ENCODE measurements at regions not wholly inside any gene's neighbourhood (a gene's known extent, or its start where the extent isn't known, plus 50 kb on each side); places are given as distances from the start of the nearest gene placed in this dataset.

GRCh38 chr4:123632693-123633030 is 236.1 kb downstream of the SPRY1 start:
- TF ChIP-seq CTCF (IDR thresholded peaks at IDR 0.05; ENCODE audit: low read length) (no peak), EZH2 (optimal IDR thresholded peaks at IDR 0.05; ENCODE audit: low read depth, low read length) (no peak), EZH2phosphoT487 (IDR thresholded peaks at IDR 0.05; ENCODE audit: low read length) (no peak)

Measured in MM.1S (cell line).